ENCODE measurements at regions not wholly inside any gene's neighbourhood (a gene's known extent, or its start where the extent isn't known, plus 50 kb on each side); places are given as distances from the start of the nearest gene placed in this dataset.

DNA sequence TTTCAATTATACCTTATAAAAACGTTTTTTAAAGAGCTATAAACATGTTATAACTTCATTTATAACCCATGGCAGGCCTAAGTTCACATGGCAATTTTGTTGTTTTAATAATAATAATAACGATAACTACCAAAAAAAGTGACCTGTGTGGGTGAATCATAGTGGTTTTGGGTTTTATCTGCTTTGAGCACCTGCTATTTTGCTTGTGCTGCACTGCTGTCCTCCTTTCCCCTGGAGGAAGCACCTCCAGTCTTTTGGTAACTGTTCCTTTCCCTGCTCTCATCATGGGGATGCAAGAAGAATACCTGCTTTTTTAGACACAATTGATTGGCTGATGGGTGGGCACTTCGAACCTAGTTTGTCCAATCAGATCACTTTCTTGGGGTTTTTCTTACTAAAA lies 388.0 kb upstream of the TBL1XR1 start:
- Mint-ChIP-seq H3K4me1 (ENCODE audit: unreplicated experiment) (peaks cover 20% of the 10 kb centered on the region), H3K27ac (ENCODE audit: unreplicated experiment) (no peak overlapping the region), H3K36me3 (ENCODE audit: unreplicated experiment) (no peaks in the 10 kb centered on the region), H3K27me3 (ENCODE audit: unreplicated experiment) (no peaks in the 10 kb centered on the region), H3K9me3 (ENCODE audit: unreplicated experiment) (no peaks in the 10 kb centered on the region), H3K4me3 (ENCODE audit: unreplicated experiment) (no peak overlapping the region)
- no peak for DNase-seq (ENCODE audit: extremely low spot score, unreplicated experiment)
- TF ChIP-seq, protein P1, sequence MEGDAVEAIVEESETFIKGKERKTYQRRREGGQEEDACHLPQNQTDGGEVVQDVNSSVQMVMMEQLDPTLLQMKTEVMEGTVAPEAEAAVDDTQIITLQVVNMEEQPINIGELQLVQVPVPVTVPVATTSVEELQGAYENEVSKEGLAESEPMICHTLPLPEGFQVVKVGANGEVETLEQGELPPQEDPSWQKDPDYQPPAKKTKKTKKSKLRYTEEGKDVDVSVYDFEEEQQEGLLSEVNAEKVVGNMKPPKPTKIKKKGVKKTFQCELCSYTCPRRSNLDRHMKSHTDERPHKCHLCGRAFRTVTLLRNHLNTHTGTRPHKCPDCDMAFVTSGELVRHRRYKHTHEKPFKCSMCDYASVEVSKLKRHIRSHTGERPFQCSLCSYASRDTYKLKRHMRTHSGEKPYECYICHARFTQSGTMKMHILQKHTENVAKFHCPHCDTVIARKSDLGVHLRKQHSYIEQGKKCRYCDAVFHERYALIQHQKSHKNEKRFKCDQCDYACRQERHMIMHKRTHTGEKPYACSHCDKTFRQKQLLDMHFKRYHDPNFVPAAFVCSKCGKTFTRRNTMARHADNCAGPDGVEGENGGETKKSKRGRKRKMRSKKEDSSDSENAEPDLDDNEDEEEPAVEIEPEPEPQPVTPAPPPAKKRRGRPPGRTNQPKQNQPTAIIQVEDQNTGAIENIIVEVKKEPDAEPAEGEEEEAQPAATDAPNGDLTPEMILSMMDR (IDR thresholded peaks at IDR 0.05) = no peak

GRCh38 chr3:177589041-177589650 lies 391.9 kb upstream of the TBL1XR1 start:
- Mint-ChIP-seq H3K4me3 (ENCODE audit: unreplicated experiment) (no peak overlapping the region), H3K27me3 (ENCODE audit: unreplicated experiment) (no peaks in the 10 kb centered on the region), H3K4me1 (ENCODE audit: unreplicated experiment) (peaks cover 59% of the 10 kb centered on the region), H3K27ac (ENCODE audit: unreplicated experiment) (peak overlapping the region; percentile 85), H3K9me3 (ENCODE audit: unreplicated experiment) (no peaks in the 10 kb centered on the region), H3K36me3 (ENCODE audit: unreplicated experiment) (no peaks in the 10 kb centered on the region)
- no peak for DNase-seq (ENCODE audit: extremely low spot score, unreplicated experiment)
- TF ChIP-seq, protein P1 (IDR thresholded peaks at IDR 0.05) = no peak

GRCh38 chr3:177589911-177590381 lies 392.7 kb upstream of the TBL1XR1 start:
- Mint-ChIP-seq H3K27ac (ENCODE audit: unreplicated experiment) (peak overlapping the region; percentile 85), H3K36me3 (ENCODE audit: unreplicated experiment) (no peaks in the 10 kb centered on the region), H3K9me3 (ENCODE audit: unreplicated experiment) (no peaks in the 10 kb centered on the region), H3K27me3 (ENCODE audit: unreplicated experiment) (no peaks in the 10 kb centered on the region), H3K4me1 (ENCODE audit: unreplicated experiment) (peaks cover 63% of the 10 kb centered on the region), H3K4me3 (ENCODE audit: unreplicated experiment) (no peak overlapping the region)
- DNase-seq (ENCODE audit: extremely low spot score, unreplicated experiment) = no peak
- TF ChIP-seq, protein P1 (IDR thresholded peaks at IDR 0.05) = no peak

DNA sequence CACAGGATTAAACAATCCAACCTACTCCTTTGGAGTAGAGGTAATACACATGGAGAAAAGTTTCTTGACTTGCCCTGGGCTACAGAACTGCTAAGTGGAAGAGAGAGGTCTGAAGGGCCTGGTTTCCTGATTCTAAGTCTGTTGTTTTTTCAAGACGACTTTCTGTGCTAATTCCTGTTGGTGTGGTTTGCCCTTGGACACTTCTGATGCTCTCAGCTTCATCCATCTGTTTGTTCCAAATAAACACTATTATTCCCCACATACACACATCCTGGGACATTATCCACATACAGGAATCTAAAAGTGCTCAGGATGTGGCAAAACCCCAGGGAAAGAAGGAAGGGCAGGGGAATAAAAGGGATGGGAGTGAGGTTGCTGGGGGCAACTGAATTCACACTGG lies 393.5 kb upstream of the TBL1XR1 start:
- TF ChIP-seq, protein P1 (IDR thresholded peaks at IDR 0.05) = no peak
- DNase-seq (ENCODE audit: extremely low spot score, unreplicated experiment) = no peak
- Mint-ChIP-seq H3K27me3 (ENCODE audit: unreplicated experiment) (no peaks in the 10 kb centered on the region), H3K4me3 (ENCODE audit: unreplicated experiment) (no peak overlapping the region), H3K27ac (ENCODE audit: unreplicated experiment) (peak overlapping the region; percentile 85), H3K36me3 (ENCODE audit: unreplicated experiment) (no peaks in the 10 kb centered on the region), H3K4me1 (ENCODE audit: unreplicated experiment) (peaks cover 68% of the 10 kb centered on the region), H3K9me3 (ENCODE audit: unreplicated experiment) (no peaks in the 10 kb centered on the region)

- Mint-ChIP-seq H3K9me3 (ENCODE audit: unreplicated experiment) (no peaks in the 10 kb centered on the region), H3K4me1 (ENCODE audit: unreplicated experiment) (peaks cover 72% of the 10 kb centered on the region), H3K27ac (ENCODE audit: unreplicated experiment) (peak overlapping the region; percentile 85), H3K36me3 (ENCODE audit: unreplicated experiment) (no peaks in the 10 kb centered on the region), H3K4me3 (ENCODE audit: unreplicated experiment) (no peak overlapping the region), H3K27me3 (ENCODE audit: unreplicated experiment) (no peaks in the 10 kb centered on the region)
- TF ChIP-seq, protein P1 (IDR thresholded peaks at IDR 0.05) = no peak
- no peak for DNase-seq (ENCODE audit: extremely low spot score, unreplicated experiment)
These were observed 394.1 kb upstream of the TBL1XR1 start for GRCh38 chr3:177591379-177591778.
